Neural progenitor cell (in vitro differentiated cells): ENCODE measurements at regions not wholly inside any gene's neighbourhood (a gene's known extent, or its start where the extent isn't known, plus 50 kb on each side); places are given as distances from the start of the nearest gene placed in this dataset.

Experiments used
- DNase-seq: peaks from one replicate; pipeline ENCODE4 v3.0.0-alpha.2; 2016; ENCODE audit warnings: low spot score
- H2AFZ ChIP-seq: fragments of 200-600 bp; sonication (generic); replicated peaks from 2 replicates; pipeline ENCODE4 v1.6.1; 2016; ENCODE audit warnings: antibody characterized with exemption
- H3F3A ChIP-seq: fragments of 200-600 bp; sonication (generic); 2 replicates; pipeline ENCODE4 v1.6.1; 2016; ENCODE audit warnings: antibody characterized with exemption, low read depth
- H3K27ac ChIP-seq: fragments of 200-600 bp; sonication (generic); 2 replicates; pipeline ENCODE4 v1.5.1; 2016; ENCODE audit warnings: mild to moderate bottlenecking
- H3K27me3 ChIP-seq: fragments of 200-600 bp; sonication (generic); 2 replicates; pipeline ENCODE4 v1.6.1; 2016; ENCODE audit warnings: mild to moderate bottlenecking, moderate library complexity
- H3K36me3 ChIP-seq: fragments of 200-600 bp; sonication (generic); 2 replicates; pipeline ENCODE4 v1.5.1; 2016
- H3K4me1 ChIP-seq: fragments of 200-600 bp; sonication (generic); 2 replicates; pipeline ENCODE4 v1.6.1; 2016; ENCODE audit warnings: mixed run types
- H3K4me2 ChIP-seq: fragments of 200-600 bp; sonication (generic); 2 replicates; pipeline ENCODE4 v1.6.1; 2016
- H3K4me3 ChIP-seq: fragments of 200-600 bp; sonication (generic); 2 replicates; pipeline ENCODE4 v1.5.1; 2016
- H3K79me2 ChIP-seq: fragments of 200-600 bp; sonication (generic); 2 replicates; pipeline ENCODE4 v1.6.1; 2016; ENCODE audit warnings: low read depth
- H3K9ac ChIP-seq: fragments of 200-600 bp; sonication (generic); 2 replicates; pipeline ENCODE4 v1.6.1; 2016
- H3K9me3 ChIP-seq: fragments of 200-600 bp; sonication (generic); 2 replicates; pipeline ENCODE4 v1.5.1; 2016; ENCODE audit warnings: low read depth
- H4K20me1 ChIP-seq: fragments of 200-600 bp; sonication (generic); 2 replicates; pipeline ENCODE4 v1.6.1; 2016; ENCODE audit warnings: low read depth
- H3K27ac Mint-ChIP-seq: 3 replicates; pipeline ENCODE4 v1.8.0; 2021; ENCODE audit warnings: mixed read lengths
- H3K27me3 Mint-ChIP-seq: 2 replicates; pipeline ENCODE4 v1.8.0; 2022; ENCODE audit warnings: low read depth, mild to moderate bottlenecking, inconsistent platforms, moderate library complexity, mixed read lengths; ENCODE audit not compliant: insufficient read depth
- H3K36me3 Mint-ChIP-seq: 3 replicates; pipeline ENCODE4 v1.8.0; 2021; ENCODE audit warnings: mixed read lengths
- H3K4me1 Mint-ChIP-seq: 3 replicates; pipeline ENCODE4 v1.8.0; 2021; ENCODE audit warnings: mixed read lengths
- H3K4me3 Mint-ChIP-seq: 3 replicates; pipeline ENCODE4 v1.8.0; 2021; ENCODE audit warnings: mild to moderate bottlenecking, moderate library complexity, mixed read lengths
- H3K9me3 Mint-ChIP-seq: 3 replicates; pipeline ENCODE4 v1.8.0; 2020; ENCODE audit warnings: mixed read lengths
- CTCF ChIP-seq: fragments of 200-600 bp; sonication (generic); IDR thresholded peaks from 2 replicates; pipeline ENCODE4 v1.5.1; 2017; ENCODE audit warnings: antibody characterized with exemption, mild to moderate bottlenecking
- EZH2 ChIP-seq: fragments of 200-600 bp; sonication (generic); IDR thresholded peaks from 2 replicates; pipeline ENCODE4 v1.6.1; 2017; ENCODE audit warnings: antibody characterized with exemption, mild to moderate bottlenecking, moderate library complexity
- EZH2phosphoT487 ChIP-seq: fragments of 200-600 bp; sonication (generic); IDR thresholded peaks from 2 replicates; pipeline ENCODE4 v1.6.1; 2017; ENCODE audit warnings: antibody characterized with exemption

DNA sequence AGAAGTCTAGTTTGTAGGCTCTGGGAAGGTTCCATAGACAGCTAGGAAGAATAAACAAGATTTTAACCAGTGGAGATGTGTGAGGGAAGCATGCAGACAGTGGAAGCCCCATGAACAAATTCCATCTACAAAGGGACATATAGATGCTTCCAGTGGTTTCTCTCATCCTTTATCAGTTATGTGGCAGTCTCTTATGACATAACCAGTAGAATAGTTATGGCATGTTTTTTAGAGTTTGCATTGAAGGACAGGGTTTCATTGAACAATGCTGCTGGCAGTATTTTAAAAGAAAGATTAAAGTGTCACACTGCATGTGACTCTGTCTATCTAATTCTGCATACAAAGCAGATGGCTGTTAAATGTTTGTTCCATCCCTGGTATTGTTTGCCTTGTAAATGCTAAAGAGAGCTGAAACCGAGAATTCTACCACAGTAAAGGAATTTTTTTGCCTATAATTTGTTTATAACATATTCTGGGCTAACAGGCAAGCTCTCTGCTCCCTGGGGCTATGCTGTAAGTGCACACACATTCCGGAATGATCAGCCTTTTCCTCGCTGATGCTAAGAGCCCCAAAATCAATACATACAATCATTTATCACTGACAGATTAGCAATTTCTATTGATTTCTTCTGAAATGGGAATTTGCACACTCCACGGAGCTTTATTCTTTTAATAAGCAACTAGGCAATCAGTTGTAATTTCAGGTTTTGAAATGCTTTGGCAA, 76.8 kb upstream of the PELI1 start:
- Mint-ChIP-seq H3K4me3 (no peak overlapping the region), H3K27me3 (peaks cover 3% of the 10 kb centered on the region), H3K27ac (no peak overlapping the region), H3K36me3 (no peaks in the 10 kb centered on the region), H3K4me1 (peaks cover 24% of the 10 kb centered on the region), H3K9me3 (no peaks in the 10 kb centered on the region)
- no peaks in the 10 kb centered on the region for H3K79me2 ChIP-seq
- DNase-seq = no peak
- H3K4me2 ChIP-seq = no peak overlapping the region
- H3K27me3 ChIP-seq = no peaks in the 10 kb centered on the region
- H3F3A ChIP-seq = no peaks in the 10 kb centered on the region
- H3K4me1 ChIP-seq = no peaks in the 10 kb centered on the region
- no peak for TF ChIP-seq CTCF
- TF ChIP-seq EZH2 = no peak
- TF ChIP-seq EZH2phosphoT487 = no peak
- no peaks in the 10 kb centered on the region for H3K36me3 ChIP-seq
- no peak overlapping the region for H3K27ac ChIP-seq
- no peaks in the 10 kb centered on the region for H4K20me1 ChIP-seq
- no peak overlapping the region for H3K4me3 ChIP-seq
- H3K9ac ChIP-seq = no peak overlapping the region
- no peak overlapping the region for H2AFZ ChIP-seq
- H3K9me3 ChIP-seq = no peaks in the 10 kb centered on the region

DNA sequence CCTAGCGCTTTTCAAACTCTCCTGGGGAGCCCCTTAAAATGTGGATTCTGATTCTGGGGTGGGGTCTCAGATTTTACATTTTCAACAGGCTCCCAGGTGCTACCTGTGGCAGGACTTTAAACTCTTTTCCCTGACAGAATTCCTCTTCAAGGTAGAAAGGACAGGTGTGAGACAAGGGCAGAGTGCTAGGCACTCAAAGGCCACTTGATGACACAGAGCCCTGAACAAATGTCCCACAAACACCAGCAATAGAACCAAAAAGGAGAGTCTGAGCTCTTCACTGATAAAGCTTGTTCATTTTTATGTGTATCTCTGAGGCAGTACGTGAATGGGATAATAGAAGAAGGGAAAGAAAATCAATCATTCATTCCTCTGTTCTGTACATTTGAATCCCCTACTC, 77.7 kb upstream of the PELI1 start:
- no peak for DNase-seq
- Histone ChIP-seq H3K27me3 (peaks cover 8% of the 10 kb centered on the region), H3K79me2 (no peaks in the 10 kb centered on the region), H3K4me1 (no peaks in the 10 kb centered on the region), H3K9me3 (no peaks in the 10 kb centered on the region), H3K4me3 (no peak overlapping the region), H3K36me3 (no peaks in the 10 kb centered on the region), H3K27ac (no peak overlapping the region), H3K9ac (no peak overlapping the region), H3F3A (no peaks in the 10 kb centered on the region), H3K4me2 (no peak overlapping the region), H2AFZ (no peak overlapping the region), H4K20me1 (no peaks in the 10 kb centered on the region)
- Mint-ChIP-seq H3K36me3 (no peaks in the 10 kb centered on the region), H3K27ac (no peak overlapping the region), H3K27me3 (peaks cover 3% of the 10 kb centered on the region), H3K4me1 (peaks cover 26% of the 10 kb centered on the region), H3K9me3 (no peaks in the 10 kb centered on the region), H3K4me3 (no peak overlapping the region)
- TF ChIP-seq CTCF (no peak), EZH2phosphoT487 (no peak), EZH2 (no peak)

- Histone ChIP-seq H2AFZ (no peak overlapping the region), H3K27me3 (peaks cover 12% of the 10 kb centered on the region), H4K20me1 (no peaks in the 10 kb centered on the region), H3K27ac (no peak overlapping the region), H3K9me3 (no peaks in the 10 kb centered on the region), H3K4me1 (peaks cover 1% of the 10 kb centered on the region), H3K4me2 (no peak overlapping the region), H3K9ac (no peak overlapping the region), H3K4me3 (no peak overlapping the region), H3K36me3 (no peaks in the 10 kb centered on the region), H3K79me2 (no peaks in the 10 kb centered on the region), H3F3A (peaks cover 1% of the 10 kb centered on the region)
- Mint-ChIP-seq H3K27me3 (peaks cover 3% of the 10 kb centered on the region), H3K4me1 (peaks cover 29% of the 10 kb centered on the region), H3K9me3 (no peaks in the 10 kb centered on the region), H3K36me3 (no peaks in the 10 kb centered on the region), H3K4me3 (no peak overlapping the region), H3K27ac (no peak overlapping the region)
- DNase-seq = no peak
- TF ChIP-seq EZH2phosphoT487 (no peak), EZH2 (no peak), CTCF (no peak)
Observed at GRCh38 chr2:64222351-64222750, 78.1 kb upstream of the PELI1 start.
